Hepatocyte (in vitro differentiated cells): ENCODE measurements at regions not wholly inside any gene's neighbourhood (a gene's known extent, or its start where the extent isn't known, plus 50 kb on each side); places are given as distances from the start of the nearest gene placed in this dataset.

ENCODE experiments used
- DNase-seq: peaks from one replicate; pipeline ENCODE4 v3.0.0-alpha.2; 2016; ENCODE audit warnings: low spot score
- H2AFZ ChIP-seq: fragments of 200-600 bp; sonication (generic); 2 replicates; pipeline ENCODE4 v1.6.0; 2016; ENCODE audit warnings: antibody characterized with exemption, mild to moderate bottlenecking
- H3K27ac ChIP-seq: fragments of 200-600 bp; sonication (generic); 2 replicates; pipeline ENCODE4 v1.5.1; 2016; ENCODE audit warnings: mild to moderate bottlenecking
- H3K27me3 ChIP-seq: fragments of 200-600 bp; sonication (generic); 2 replicates; pipeline ENCODE4 v1.6.1; 2016
- H3K36me3 ChIP-seq: fragments of 200-600 bp; sonication (generic); replicated peaks from 2 replicates; pipeline ENCODE4 v1.5.1; 2016; ENCODE audit warnings: low read depth; ENCODE audit not compliant: insufficient read depth
- H3K4me1 ChIP-seq: fragments of 200-600 bp; sonication (generic); 2 replicates; pipeline ENCODE4 v1.5.1; 2016; ENCODE audit warnings: mild to moderate bottlenecking, moderate library complexity; ENCODE audit not compliant: insufficient read depth
- H3K4me2 ChIP-seq: fragments of 200-600 bp; sonication (generic); 2 replicates; pipeline ENCODE4 v1.6.0; 2016
- H3K4me3 ChIP-seq: fragments of 200-600 bp; sonication (generic); 2 replicates; pipeline ENCODE4 v1.5.1; 2016; ENCODE audit warnings: mild to moderate bottlenecking
- H3K79me2 ChIP-seq: fragments of 200-600 bp; sonication (generic); 2 replicates; pipeline ENCODE4 v1.6.0; 2017; ENCODE audit warnings: mild to moderate bottlenecking
- H3K9me2 ChIP-seq: fragments of 200-600 bp; sonication (generic); replicated peaks from 2 replicates; pipeline ENCODE4 v1.6.0; 2017; ENCODE audit warnings: mild to moderate bottlenecking; ENCODE audit not compliant: insufficient read depth
- H3K9me3 ChIP-seq: fragments of 200-600 bp; sonication (generic); 2 replicates; pipeline ENCODE4 v1.5.1; 2016; ENCODE audit warnings: low read depth, mild to moderate bottlenecking
- H4K20me1 ChIP-seq: fragments of 200-600 bp; sonication (generic); 2 replicates; pipeline ENCODE4 v1.6.0; 2016; ENCODE audit warnings: mild to moderate bottlenecking; ENCODE audit not compliant: insufficient read depth, poor library complexity, severe bottlenecking
- CTCF ChIP-seq: fragments of 200-600 bp; sonication (generic); IDR thresholded peaks from 2 replicates; pipeline ENCODE4 v1.5.1; 2016; ENCODE audit warnings: antibody characterized with exemption, mild to moderate bottlenecking; ENCODE audit not compliant: poor library complexity
- EZH2 ChIP-seq: fragments of 200-600 bp; sonication (generic); IDR thresholded peaks from 2 replicates; pipeline ENCODE4 v1.6.1; 2016; ENCODE audit warnings: antibody characterized with exemption, mild to moderate bottlenecking, borderline replicate concordance
- EZH2phosphoT487 ChIP-seq: fragments of 200-600 bp; sonication (generic); IDR thresholded peaks from one replicate; pipeline ENCODE4 v1.6.1; 2018; ENCODE audit warnings: antibody characterized with exemption, mild to moderate bottlenecking, low read depth, moderate library complexity; ENCODE audit not compliant: unreplicated experiment, severe bottlenecking
- WGBS: methylation state at CpG from one replicate; pipeline ENCODE4 v1.1.6; 2016; ENCODE audit warnings: low lambda C conversion rate; ENCODE audit errors: missing lambda C conversion rate; 5-methylcytosine and 5-hydroxymethylcytosine counted together

- H3K4me2 ChIP-seq = peak overlapping the region; percentile 32
- 22% methylated on average over 1 of the region's 1 CpG for WGBS
- H3K9me2 ChIP-seq = no peaks in the 10 kb centered on the region
- no peak overlapping the region for H2AFZ ChIP-seq
- H3K27me3 ChIP-seq = no peaks in the 10 kb centered on the region
- H3K36me3 ChIP-seq = no peaks in the 10 kb centered on the region
- DNase-seq = peak; percentile 56
- peak overlapping the region; percentile 22 for H3K27ac ChIP-seq
- TF ChIP-seq EZH2 (no peak), CTCF (no peak), EZH2phosphoT487 (no peak)
- H3K4me1 ChIP-seq = peaks cover 11% of the 10 kb centered on the region
- no peak overlapping the region for H3K4me3 ChIP-seq
- no peaks in the 10 kb centered on the region for H4K20me1 ChIP-seq
- no peaks in the 10 kb centered on the region for H3K79me2 ChIP-seq
- H3K9me3 ChIP-seq = no peaks in the 10 kb centered on the region
Measured at GRCh38 chr5:63055421-63055820, 476.8 kb downstream of the LRRC70 start.

GRCh38 chr5:63053019-63053638 is 474.5 kb downstream of the LRRC70 start:
- Histone ChIP-seq H2AFZ (no peak overlapping the region), H3K4me2 (no peak overlapping the region), H3K79me2 (no peaks in the 10 kb centered on the region), H3K4me3 (no peak overlapping the region), H3K27me3 (no peaks in the 10 kb centered on the region), H3K4me1 (peaks cover 11% of the 10 kb centered on the region), H4K20me1 (no peaks in the 10 kb centered on the region), H3K9me3 (no peaks in the 10 kb centered on the region), H3K36me3 (no peaks in the 10 kb centered on the region), H3K9me2 (no peaks in the 10 kb centered on the region), H3K27ac (peak overlapping the region; percentile 63)
- TF ChIP-seq EZH2 (no peak), EZH2phosphoT487 (no peak), CTCF (no peak)
- DNase-seq = peak; percentile 39
- WGBS = 75% methylated on average over 6 of the region's 6 CpGs

GRCh38 chr5:63050916-63051315 is 472.3 kb downstream of the LRRC70 start:
- H3K27ac ChIP-seq = no peak overlapping the region
- DNase-seq = peak; percentile 19
- H2AFZ ChIP-seq = no peak overlapping the region
- 68% methylated on average over 2 of the region's 2 CpGs for WGBS
- H3K9me3 ChIP-seq = no peaks in the 10 kb centered on the region
- H3K79me2 ChIP-seq = no peaks in the 10 kb centered on the region
- H4K20me1 ChIP-seq = no peaks in the 10 kb centered on the region
- TF ChIP-seq EZH2 (no peak), CTCF (no peak), EZH2phosphoT487 (no peak)
- no peak overlapping the region for H3K4me2 ChIP-seq
- no peaks in the 10 kb centered on the region for H3K36me3 ChIP-seq
- H3K4me3 ChIP-seq = no peak overlapping the region
- no peaks in the 10 kb centered on the region for H3K9me2 ChIP-seq
- no peaks in the 10 kb centered on the region for H3K27me3 ChIP-seq
- peaks cover 11% of the 10 kb centered on the region for H3K4me1 ChIP-seq

DNA sequence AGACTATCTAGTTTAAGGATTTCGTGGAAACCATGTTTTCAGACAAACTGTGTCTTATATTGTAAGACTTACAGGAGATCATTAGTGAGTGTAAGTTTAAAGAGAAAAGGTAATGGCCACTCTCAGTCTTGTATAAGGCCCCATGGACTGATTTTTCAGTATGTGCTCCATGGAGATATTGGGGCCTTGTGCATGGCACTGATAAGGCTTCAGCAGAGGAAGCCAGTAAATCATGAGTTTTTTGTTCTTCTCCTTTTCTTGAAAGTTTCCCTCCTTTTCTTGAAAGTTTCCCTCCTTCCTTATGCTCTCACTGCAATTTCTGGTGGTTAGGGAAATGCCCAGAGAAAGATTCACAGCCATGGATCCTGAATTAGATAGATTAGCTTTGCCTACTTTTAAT is 471.3 kb downstream of the LRRC70 start:
- no peak overlapping the region for H3K4me3 ChIP-seq
- WGBS = 94% methylated on average over 1 of the region's 1 CpG
- H3K27me3 ChIP-seq = no peaks in the 10 kb centered on the region
- H3K79me2 ChIP-seq = no peaks in the 10 kb centered on the region
- no peak for DNase-seq
- no peak for TF ChIP-seq CTCF
- no peak for TF ChIP-seq EZH2
- no peak for TF ChIP-seq EZH2phosphoT487
- H3K9me3 ChIP-seq = no peaks in the 10 kb centered on the region
- H3K4me2 ChIP-seq = no peak overlapping the region
- no peak overlapping the region for H2AFZ ChIP-seq
- H3K4me1 ChIP-seq = peaks cover 11% of the 10 kb centered on the region
- no peaks in the 10 kb centered on the region for H3K36me3 ChIP-seq
- no peaks in the 10 kb centered on the region for H3K9me2 ChIP-seq
- no peak overlapping the region for H3K27ac ChIP-seq
- H4K20me1 ChIP-seq = no peaks in the 10 kb centered on the region
